ENCODE measurements at regions not wholly inside any gene's neighbourhood (a gene's known extent, or its start where the extent isn't known, plus 50 kb on each side); places are given as distances from the start of the nearest gene placed in this dataset.

- DNase-seq (ENCODE audit: low read depth in 1 of 2, low spot score in 1 of 2) = no peak
These were observed 170.1 kb upstream of the HAAO start for GRCh38 chr2:42962508-42962953.

- no peak for DNase-seq (ENCODE audit: low read depth in 1 of 2, low spot score in 1 of 2)
These were observed 169.6 kb upstream of the HAAO start for GRCh38 chr2:42961961-42962360.

DNA sequence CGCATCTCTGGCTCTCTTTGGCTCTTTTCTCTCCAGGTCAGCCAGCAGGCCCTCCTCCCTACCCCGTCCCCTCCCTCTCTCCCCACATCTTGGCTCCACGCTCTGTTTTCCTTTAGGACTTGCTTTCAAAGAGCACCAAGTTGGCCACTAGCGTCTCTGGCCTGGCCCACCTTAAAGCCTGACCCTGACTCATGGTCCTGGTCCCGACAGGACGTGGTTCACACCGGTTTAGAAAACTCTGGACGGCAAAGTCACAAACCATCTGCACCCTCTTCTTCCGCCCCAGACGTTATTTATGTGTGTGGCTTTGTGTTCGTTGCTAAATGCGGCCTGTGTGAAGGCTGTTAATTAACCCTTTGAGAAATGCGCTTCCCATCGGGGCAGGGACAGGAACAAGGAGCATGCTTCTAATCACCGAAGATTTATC is 169.0 kb upstream of the HAAO start:
- no peak for DNase-seq (ENCODE audit: low read depth in 1 of 2, low spot score in 1 of 2)

DNA sequence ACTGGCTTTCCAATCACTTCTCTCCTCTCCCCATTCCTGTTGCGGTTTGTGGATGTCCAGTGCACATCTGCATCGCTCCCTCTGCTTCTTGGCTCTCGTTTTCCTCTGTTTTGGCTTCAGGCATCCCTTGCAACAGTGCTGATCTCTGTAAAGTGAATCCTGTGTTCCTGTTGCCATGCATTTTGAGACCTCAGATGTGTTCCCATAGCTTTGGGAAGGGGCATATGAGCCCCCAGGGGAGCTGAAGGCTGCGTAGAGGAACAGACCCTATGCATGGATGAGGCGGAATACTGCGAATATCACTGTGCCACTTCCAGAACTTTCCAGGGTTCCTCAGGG is 168.4 kb upstream of the HAAO start:
- no peak for DNase-seq (ENCODE audit: low read depth in 1 of 2, low spot score in 1 of 2)

- no peak for DNase-seq (ENCODE audit: low read depth in 1 of 2, low spot score in 1 of 2)
These were observed 167.8 kb upstream of the HAAO start for GRCh38 chr2:42960002-42960841.

DNA sequence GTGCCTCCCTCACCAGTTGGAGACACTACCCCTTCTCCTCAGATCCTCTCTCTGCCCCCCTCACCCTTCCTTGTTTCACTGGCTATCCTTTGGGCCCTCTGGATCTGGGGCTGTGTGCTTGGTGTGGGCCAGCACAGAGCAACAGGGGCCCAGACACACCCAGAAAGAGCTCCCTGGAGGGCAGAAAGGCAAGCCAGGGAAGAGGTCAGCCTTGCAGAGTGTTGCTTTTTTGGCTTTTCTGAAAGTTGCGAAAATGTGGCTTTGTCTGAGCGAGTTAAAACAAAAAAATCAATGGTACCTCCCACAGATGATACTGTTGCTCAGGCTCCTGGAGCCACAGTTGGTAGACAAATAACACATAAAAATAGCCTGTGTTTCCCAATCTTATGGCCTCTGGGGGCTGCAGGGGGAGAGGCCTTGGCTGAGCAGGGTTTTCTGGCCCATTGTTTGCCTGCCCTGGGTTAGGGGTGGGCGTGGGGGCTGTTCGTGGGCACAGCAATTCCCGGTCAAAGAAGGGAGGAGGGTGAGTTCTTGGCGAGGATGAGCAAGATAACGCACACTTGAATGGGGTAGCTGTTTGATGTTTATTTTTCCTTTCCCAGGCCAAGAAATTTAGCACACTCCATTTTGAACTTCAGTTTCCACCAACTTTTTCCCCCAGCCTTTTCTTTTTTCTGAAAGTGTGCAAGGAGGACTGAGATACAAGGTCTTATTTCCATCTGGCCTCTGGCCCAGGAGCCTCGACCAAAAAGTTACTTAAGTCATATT is 167.0 kb upstream of the HAAO start:
- DNase-seq (ENCODE audit: low read depth in 1 of 2, low spot score in 1 of 2) = no peak

DNA sequence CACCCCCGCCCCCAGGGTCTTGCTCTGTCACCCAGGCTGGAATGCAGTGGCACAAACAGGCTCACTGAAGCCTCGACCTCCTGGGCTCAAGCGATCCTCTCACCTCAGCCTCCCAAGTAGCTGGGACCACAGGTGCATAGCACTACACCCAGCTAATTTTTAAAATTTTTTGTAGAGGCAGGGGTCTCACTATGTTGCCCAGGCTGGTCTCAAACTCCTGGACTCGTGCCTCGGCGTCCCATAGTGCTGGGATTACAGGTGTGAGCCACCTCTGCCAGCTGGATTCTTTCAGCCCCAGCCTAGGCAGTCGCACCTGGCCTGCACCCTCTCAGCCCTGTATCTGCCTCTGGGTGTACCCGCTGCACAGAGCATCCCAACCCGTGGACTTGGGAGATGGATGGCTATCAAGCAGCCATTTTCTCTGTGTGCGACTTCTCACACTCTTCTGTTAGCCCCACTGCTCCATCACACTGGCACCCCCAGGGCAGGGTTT is 166.4 kb upstream of the HAAO start:
- DNase-seq (ENCODE audit: low read depth in 1 of 2, low spot score in 1 of 2) = no peak

- DNase-seq (ENCODE audit: low read depth in 1 of 2, low spot score in 1 of 2) = no peak
These were observed 165.5 kb upstream of the HAAO start for GRCh38 chr2:42957861-42958301.

GRCh38 chr2:42957109-42957860 is 164.9 kb upstream of the HAAO start:
- no peak for DNase-seq (ENCODE audit: low read depth in 1 of 2, low spot score in 1 of 2)

- no peak for DNase-seq (ENCODE audit: low read depth in 1 of 2, low spot score in 1 of 2)
These were observed 162.0 kb upstream of the HAAO start for GRCh38 chr2:42954227-42954962.

DNA sequence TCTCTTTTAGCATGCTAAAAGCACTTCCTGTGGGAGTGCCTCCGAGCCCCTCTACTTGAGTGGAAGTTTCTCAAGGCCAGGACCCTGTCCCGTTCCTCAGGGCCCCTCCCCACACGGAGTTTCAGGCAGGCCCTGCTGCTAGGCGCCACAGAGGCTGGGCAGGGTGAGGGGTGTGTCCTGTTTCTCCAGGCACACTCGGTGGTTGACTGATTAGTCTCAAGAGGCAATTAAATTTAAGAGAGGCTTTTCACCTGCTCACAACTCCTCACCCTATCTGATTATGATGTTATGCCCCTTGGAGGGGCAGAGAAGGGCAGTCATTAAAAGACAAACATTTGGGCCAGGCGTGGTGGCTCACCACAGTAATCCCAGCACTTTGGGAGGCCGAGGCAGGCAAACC is 160.8 kb upstream of the HAAO start:
- DNase-seq (ENCODE audit: low read depth in 1 of 2, low spot score in 1 of 2) = no peak

GRCh38 chr2:42951263-42951938 is 159.0 kb upstream of the HAAO start:
- no peak for DNase-seq (ENCODE audit: low read depth in 1 of 2, low spot score in 1 of 2)

DNA sequence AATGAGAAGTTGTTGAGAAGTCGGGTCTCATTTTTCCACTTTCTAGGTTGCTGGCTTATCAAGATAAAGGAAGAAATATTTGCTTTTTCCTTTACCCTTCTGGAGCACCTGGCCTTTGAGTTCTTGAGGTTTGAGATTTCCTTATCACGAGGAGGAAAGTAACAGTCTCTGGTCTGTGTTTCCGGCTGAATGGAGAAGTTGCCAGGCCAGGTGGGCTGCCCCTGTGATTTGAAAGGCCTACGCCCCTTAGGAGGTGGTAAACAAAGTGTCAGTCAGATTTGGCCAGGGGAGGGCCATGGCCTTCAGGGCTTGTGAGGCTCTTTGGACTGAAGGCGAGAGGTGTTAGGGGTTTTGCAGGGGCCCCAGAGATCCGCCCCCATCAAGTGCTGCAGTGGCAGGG is 156.7 kb upstream of the HAAO start:
- no peak for DNase-seq (ENCODE audit: low read depth in 1 of 2, low spot score in 1 of 2)

DNA sequence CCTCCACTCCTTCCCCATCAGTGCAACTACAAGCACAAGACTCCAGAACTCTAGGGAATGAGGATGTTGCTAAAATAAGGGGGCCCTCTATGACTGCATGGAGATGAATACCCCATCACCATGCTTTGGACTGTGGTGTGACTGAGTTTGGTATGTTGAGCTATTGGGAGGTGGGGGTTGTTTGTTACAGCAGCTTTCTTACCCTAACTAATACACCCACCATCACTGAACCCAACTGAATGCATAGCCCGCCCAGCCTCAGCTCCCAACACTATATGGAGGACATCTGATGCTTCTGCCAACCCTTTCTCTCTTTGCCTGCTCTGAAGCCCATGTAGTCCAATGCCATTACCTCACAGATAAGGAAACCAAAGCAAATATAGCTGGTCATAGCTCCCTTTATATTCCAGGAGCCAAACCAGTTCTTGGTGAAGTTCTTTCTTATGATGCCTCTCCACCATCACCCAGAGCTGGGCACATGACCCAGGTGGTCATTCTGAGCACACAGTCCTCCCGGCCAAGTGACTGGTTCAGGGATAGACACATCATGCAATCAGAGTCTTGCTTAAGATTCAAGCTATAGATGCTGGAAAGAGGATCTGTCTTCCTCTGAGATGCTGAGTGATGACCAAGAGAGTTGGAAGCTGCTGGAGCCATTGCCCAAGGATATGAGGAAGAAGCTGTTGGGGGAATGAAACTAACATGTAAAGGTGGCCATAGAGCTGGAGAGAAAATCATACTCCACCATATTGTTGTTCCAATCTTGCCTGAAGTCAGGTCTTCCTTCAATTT is 155.6 kb upstream of the HAAO start:
- no peak for DNase-seq (ENCODE audit: low read depth in 1 of 2, low spot score in 1 of 2)

- no peak for DNase-seq (ENCODE audit: low read depth in 1 of 2, low spot score in 1 of 2)
These were observed 152.5 kb upstream of the HAAO start for GRCh38 chr2:42944779-42945415.

DNA sequence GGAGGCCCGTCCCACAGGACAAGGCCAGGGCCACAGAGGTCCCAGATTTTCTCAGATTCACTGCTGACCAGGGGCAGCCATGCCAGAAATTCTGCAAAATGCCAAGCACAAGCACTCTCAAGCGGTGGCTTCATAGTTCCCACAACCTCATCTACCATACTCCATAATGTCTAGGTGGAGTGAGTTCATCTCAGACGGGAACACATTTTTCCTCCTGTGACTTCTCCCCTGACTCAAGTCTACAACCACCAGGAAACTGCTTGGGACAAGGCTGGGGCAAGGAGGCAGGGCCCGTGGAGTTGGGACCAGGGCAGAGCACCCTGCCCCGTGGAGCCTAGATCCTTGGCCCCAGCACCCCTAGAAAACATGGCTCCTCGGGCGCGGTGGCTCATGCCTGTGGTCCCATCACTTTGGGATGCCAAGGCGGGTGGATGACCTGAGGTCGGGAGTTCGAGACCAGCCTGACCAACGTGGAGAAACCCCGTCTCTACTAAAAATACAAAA is 150.7 kb upstream of the HAAO start:
- DNase-seq (ENCODE audit: low read depth in 1 of 2, low spot score in 1 of 2) = no peak

DNA sequence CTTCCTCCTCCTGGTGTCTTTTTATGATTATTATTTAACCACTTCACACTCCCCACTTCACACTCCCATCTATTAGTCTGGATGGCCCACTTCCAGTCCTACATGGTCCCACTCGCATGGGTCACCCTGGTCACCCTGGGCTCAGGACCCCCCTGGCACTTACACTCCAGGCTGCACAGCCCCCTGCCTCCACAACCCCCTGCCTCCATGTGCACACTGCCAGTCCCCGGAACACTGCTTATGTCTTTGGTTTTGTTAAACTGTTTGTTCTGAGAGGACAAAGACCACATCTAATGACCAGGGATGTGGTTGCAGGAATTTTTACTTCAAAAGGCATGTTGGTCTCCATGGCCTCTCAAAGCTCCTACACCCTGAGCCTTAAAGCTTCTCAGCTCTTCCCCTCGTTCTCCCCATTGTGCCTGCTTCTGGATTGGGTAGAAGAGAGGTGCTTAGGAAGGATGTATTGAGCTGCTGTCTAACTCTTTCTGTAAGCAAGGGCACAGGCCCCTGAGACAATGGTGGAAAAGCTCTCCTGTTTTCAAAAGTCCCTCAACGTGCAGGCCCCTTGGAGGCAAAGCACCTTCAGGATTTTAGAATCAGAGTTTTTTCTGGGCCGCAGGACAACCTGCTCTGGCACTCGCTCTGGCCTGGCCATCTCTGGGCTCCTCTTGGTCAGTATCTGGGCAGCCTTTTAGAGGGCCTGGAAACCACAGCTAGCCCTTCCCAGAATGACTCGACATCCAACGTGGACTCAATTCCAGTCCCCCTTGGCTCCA is 150.0 kb upstream of the HAAO start:
- DNase-seq (ENCODE audit: low read depth in 1 of 2, low spot score in 1 of 2) = no peak

DNA sequence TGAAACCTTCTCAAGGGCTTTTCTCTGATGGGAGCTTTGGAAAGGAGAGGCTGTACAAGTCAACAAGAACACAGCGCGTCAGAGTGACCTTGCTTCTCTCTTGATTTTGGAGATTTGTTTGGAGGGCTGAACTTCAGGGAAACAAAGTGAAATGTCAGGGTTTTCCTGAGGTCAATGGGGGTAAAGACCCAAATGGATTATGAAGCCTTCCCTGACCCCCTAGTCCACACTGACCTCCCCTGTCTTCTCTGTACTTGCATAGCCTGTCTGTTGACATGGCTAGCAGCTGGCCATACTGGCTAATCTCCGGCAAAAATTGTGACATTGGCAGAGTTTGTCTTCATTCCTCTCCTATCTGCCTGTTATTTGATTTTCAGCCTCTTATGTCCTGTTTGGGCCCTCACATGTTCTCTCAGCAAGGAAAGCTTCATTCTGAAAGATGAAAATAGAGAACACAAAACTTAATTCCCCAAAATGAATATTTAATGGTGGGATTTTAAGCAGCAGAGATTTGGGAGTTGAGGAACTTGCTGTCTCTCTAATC is 149.3 kb upstream of the HAAO start:
- no peak for DNase-seq (ENCODE audit: low read depth in 1 of 2, low spot score in 1 of 2)

Data from activated T-helper 1 cell treated with anti-CD3 and anti-CD28 coated beads, Interleukin-2, amount 50 U/mL, for 16 hours (primary cell).